Stimulated activated CD4-positive, alpha-beta T cell treated with anti-CD3 and anti-CD28 coated beads, Interleukin-4, amount 100 ng/mL, for 4 hours (primary cell): ENCODE measurements at regions not wholly inside any gene's neighbourhood (a gene's known extent, or its start where the extent isn't known, plus 50 kb on each side); places are given as distances from the start of the nearest gene placed in this dataset.

ENCODE experiments used
- DNase-seq, 2 experiments: peaks; one replicate each; pipeline ENCODE4 v3.0.0-alpha.2; 2020

DNA sequence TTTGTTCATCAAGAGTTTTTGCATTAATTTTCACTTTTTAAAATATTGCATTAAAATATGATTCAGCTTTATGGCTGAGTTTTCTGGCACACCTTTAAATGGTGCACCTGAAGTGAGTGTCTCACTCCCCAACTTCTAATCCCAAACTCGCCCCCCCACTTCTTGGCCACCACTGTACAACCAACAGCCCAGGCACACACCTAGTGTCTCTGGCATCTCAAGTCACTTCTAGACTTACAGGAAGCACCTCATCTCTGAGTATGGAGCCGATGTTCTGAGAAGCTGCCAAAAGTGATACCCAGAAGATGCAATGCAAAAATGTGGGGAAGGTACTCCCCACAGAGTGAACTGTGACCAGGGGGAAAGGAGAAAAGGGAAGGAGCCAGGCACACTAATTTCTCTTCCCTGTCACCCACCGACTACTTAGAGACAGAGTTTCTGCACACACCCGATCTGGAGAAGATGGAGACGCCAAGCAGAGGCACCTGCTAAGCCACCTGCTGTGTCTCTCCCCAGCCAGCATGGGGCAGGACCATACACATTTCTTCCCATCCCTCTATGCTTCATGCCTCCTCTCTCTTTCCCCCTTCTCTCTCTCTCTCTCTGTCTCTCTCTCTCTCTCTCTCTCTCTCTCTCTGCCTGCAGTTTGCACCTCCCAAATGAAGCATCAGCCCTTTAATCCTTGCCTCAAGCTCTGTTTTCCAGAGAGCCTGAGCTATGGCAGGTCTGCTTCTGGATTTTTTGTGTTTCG lies 155.3 kb upstream of the ZNF507 start:
- DNase-seq: no peak

DNA sequence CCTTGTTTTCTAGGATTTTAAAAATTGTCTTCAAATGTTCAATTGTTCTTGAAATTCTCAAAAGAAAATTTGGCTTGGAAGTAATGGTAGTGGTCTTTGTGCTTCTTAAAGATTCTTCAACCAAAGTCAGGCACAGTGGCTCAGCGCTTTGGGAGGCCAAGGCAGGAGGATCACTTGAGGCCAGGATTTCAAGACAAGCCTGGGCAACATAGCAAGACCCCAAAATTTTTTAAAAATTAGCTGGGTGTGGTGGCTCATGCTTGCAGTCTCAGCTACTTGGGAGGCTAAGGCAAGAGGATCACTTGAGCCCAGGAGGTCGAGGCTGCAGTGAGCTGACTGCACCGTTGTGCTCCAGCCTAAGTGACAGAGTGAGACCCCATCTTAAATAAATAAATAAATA lies 153.5 kb upstream of the ZNF507 start:
- no peak for DNase-seq

DNA sequence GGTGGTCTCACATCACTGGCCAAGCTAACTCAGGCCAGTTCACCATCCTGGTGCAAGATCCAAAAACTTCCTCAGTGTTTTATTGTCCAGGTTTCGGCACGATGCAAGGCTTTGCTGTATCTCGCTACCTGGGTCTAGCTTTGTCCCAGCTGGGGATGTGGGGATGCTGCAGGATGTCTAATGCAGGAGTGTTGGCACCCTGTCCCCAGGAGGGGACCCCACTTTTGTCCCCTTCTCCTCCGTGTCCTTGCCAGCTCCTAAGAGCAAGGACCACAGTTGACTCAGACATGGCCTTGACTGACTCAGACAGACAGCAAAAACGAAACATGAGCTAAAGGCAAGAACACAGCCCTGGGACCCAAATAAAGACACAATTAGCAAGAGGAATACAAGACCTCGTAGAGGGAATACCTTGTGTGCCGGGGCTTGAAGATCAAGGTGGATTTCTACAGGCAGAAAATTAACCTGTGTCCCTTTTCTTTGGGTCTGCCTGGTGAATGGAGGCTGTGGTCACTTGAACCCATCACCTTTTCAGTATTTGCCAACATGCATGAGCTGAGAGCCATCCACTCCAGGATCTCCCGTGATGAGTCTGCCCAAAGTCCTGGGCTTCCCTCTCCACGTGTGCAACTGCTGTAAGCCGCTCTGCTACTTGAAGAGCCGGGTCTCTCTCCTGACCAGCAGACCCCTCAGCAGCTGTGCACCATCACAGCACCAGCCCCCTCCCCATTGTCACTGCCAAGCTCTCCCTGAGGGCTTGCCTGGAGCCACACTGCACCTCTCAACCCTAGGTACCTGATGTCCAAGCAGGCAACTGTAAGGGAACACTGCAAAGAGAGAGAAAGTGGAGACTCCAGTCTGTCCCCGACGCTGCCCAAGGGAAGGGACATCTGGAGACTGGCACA lies 149.5 kb upstream of the ZNF507 start:
- DNase-seq: no peak

DNA sequence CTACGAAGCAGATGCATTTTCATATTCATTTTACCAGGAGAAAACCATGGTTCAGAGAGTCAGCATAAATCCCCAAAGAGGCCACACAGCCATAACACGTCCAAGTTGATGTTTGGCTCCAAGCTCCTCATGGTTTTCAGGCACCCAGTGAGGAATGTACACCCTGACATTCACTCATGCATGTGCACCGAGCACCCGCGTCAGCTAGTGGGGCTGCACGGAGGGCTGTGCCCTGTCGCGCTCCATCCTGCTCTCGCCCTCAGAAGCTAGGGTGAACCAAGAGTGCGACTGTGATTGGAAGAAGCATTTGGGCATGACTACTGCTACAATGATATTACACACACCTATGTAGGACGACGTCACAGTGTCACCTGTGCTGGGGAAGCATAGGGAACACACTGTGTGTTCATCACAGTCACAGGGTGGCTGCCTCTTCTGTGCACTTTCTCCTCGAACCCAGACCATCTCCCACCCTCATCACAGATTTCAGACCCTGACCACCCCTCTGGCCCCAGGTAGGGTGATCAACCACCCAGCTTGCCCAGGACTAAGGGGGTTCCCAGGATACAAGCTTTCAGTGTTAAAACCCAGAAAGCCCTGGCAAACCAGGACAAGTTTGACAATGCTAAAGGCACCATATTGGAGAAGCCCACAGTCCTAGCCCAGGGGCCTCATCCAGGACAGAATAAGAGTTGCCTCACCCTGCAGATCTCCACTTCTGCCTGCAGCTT lies 148.6 kb upstream of the ZNF507 start:
- DNase-seq: no peak

DNA sequence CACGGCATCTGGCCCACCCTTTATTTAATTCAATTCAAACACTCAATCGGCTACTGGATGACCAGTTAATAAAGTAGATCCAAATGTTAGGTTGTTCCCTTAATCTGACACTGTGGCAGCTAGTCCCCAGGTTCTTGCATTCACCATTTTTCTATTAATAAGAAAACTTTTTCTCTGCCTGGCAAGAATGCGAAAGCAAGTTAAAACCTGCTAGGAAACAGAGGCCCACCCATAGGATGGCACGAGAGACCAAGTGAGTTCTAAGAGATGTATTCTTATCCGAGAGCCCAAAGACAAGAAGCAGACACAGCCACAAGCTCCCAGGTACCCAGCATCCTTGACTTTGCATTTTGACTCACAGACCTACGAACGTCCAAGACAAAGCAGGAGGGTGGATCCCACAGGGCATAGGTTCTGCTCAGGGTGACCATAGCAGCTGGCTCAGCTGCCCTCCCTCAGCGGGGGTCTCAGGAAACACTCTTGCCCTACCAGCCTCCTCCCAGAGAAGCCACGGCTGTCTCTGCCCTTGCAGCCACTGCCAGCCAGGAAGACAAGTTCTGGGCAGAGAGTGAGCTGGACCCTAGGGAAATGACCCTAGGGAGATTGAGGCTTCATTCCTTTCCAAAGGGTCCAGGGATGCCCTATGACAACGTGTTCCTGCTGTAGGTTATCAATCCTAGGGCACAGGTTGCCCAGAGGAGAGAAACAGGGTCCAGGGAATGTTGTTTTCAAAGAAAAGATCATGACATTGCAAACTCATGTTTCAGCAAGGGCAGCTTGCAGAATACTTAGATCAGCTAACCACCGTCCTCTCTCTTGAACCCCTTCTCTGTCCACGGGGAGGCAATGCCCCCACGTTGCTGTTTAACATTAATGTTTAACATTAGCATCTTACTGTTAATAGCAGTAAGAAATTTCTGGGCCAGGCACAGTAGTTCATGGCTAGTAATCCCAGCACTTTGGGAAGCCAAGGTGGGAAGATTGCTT lies 147.2 kb upstream of the ZNF507 start:
- no peak for DNase-seq

DNA sequence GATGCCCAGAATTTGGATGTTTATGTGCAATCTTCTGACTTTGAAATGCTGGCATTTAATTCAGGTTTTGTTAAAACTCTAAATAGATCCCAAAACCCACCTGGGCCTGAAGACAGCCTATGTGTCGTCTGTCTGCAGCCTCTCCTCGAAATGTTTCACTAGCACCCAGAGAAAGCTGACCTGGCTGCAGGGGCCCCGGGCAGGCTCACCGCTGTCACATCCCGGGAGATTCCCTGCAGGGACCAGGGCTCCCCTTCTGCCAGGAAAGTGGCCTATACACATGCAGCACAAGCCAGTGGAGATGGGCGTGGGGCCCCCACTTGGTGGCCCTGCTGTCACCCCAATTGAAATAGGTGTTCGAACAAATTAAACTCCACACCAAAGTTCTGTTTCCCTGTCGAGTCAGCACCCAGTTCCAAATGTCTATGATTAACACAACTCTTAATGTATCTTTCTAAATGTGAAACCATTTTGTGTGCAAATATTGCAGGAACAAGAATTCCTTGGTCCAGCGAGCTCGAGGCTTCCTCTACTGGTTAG lies 145.8 kb upstream of the ZNF507 start:
- DNase-seq: no peak

DNA sequence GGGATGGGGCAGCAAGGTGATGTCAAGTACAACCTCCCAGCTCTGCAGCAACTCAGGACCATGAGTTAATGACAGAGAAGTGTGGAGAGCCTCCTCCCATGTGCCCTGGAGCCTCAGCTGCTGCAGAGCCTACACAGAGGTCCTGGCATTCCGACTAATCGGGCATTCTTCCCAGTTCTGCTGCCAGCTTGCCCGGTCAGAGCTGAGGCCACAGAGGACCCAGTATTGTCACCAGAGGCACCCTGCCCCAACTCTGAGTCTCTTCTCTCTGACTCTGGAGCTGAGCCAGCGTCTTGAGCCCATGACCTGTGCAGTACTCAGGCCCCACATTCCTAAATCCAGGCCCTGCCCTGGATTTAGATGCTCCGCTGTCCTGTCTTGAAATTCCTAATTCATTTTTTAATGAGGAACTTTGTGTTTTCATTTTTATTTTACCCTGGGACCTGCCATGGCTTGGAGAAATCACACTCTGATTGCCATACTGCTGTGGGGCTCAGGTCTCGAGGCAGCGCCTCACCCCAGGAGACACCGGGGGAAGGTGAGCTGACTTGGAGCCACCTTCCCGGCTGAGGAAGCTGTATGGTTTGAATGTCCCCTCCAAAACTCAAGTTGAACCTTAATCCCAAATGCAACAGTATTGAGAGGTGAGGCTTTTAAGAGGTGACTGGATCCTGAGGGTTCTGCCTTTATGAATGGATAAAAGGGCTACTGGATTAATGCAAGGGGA lies 144.9 kb upstream of the ZNF507 start:
- no peak for DNase-seq

DNA sequence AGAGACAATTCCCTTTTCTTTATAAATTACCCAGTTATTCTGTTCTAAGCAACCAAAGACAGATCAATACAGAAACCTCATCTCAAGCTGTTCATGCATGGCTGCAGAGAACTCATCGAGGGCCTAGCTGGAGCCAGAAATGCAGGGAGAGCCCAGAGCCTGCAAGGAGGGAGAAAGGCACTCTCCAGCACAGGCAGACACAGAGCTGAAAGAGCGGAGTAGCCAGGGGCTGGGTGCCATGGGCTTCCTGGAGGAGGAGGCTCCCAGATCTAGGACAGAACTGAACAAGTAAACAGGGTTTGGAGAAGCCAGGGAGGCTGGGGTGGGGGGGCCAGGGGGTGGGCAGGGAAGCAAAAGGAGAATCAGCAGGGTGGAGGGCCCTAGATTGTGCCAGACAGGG lies 144.2 kb upstream of the ZNF507 start:
- no peak for DNase-seq

DNA sequence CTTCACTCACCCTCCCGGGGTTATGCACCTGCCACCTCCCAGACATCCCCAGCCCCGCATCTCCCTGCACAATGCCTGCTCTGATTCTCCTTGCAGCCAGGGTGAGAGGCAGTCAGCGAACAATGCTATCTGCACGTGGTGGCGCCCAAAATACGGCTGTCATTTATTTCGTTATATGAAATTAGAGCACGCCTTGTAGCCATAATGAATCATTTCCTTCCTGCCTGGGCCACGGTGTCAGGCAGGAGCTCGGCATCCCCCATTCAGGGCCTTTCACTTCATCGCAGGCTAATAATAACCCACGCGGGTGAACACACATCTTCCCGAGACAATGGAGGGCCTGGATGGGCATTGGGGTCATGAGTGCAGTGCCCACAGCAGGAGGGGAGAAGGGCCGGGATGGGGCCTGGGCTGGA lies 143.8 kb upstream of the ZNF507 start:
- DNase-seq: peak in 1 of 2 experiments; percentile 1

DNA sequence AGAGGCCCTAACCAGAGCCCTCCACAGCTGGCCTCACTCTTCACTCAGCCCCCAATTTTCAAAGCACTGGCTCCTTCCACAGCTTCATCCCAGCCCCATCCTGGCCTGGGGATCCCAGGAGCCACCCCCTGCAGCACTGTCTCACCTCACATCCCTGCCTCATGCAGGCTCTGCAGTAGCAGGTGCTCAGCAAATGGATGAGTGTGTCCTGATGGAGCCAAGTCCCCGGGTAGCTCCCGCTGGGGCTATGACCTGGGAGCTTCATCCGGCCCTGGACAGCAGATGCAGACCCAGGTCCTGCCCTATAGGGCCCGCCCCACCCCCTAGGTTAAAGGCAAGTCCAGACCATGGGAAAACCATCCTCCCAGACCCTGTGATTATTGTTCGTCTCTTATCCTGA lies 143.2 kb upstream of the ZNF507 start:
- DNase-seq: no peak

DNA sequence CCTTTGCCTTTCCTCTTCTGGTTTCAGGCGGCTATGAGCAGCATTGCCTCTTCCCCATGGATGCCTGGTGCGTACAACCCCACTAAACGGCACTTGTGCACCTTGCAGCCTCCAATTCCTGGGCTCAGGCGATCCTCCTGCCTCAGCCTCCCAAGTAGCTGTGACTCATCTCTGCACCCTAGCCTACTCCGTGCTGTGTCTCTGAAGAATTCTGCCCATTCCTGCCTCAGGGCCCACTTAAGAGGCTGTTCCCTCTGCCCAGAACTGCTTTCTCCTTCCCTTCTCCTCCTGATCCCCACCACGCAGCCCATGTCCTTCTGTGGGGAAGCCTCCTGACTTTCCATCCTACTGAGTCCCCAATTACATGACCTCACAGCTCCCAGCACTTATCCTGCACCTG lies 142.2 kb upstream of the ZNF507 start:
- no peak for DNase-seq

DNA sequence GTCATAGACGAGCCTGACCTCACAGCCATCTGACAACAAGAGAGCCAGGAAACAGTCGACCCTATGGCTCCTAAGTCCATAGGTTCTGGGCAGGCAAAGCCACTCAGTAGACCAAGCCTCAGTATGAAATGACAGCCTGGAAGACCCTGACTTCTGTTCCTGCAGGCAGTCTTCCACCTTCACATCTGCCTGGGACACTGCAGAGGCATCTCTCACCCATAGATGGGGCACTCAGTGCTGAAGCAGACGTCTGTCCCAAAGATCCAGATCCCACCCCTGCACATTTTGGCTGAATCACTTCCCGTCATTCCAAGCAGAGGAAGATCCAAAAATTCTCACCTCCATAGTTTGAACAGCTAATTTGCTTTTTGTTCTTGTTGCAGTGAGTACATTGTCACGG lies 139.3 kb upstream of the ZNF507 start:
- no peak for DNase-seq

DNA sequence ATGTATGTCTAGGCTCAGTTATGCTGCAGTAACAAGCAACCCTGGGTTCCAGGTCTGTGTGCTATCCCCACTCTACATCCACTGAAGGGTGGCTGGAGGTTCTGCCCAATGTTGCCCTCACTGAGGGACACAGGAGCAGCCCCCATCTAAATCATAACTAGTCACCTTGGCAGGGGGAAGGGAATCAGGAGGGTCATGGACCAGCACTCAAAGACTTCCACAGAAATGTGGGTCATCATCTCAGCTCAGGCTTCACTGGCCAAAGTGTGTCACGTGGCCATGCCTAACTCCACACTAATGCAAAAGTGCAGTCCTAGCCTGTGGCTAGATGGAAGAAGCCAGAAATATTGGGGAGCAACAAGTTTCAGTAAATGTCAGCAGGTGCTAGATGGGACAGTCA lies 137.3 kb upstream of the ZNF507 start:
- no peak for DNase-seq

DNA sequence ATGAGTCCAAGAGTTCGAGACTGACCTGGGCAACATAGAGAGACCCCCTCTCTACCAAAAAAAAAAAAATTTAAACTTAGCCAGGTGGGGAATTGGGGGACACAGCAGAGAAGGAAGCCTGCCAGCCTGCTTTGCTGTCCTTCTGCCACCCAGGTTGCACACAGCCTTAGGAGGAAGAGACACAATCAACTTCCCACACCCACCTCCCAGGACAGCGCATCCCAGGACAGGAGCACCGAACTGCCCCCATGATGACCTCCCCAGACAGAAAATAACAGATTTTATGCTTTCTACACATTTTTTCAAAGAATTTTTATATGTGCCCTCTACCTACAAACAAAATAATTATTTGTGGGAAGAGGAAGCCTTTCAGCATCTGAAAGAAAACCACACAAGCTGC lies 126.0 kb upstream of the ZNF507 start:
- no peak for DNase-seq

DNA sequence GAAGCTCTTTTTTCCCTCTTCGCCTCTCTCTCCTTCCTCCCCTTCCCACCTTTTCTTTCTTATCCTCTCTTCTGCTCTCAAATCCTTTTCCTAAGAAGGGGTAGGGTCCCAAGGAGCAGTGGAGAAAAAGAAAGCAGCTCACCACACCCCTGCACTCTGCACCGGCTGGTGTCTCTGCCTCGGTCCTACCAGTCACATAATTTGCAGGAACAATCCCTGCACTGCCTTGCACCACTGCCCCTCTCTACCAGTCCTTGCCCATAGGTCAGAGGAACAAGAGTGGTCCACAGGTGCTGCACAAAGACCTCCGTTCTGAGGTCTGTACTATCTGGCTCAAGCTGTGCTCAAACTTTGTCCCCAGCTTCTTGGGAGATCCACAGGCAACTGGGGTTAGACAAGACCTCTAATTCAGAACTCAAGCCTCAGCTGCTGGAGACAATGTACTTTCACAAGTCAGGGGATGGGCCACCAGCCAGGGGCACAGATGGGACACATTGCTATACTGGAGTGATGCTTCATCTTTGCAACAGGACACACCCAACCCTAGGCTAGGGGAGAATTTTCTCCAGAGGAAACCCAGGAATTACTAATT lies 125.4 kb upstream of the ZNF507 start:
- DNase-seq: no peak

DNA sequence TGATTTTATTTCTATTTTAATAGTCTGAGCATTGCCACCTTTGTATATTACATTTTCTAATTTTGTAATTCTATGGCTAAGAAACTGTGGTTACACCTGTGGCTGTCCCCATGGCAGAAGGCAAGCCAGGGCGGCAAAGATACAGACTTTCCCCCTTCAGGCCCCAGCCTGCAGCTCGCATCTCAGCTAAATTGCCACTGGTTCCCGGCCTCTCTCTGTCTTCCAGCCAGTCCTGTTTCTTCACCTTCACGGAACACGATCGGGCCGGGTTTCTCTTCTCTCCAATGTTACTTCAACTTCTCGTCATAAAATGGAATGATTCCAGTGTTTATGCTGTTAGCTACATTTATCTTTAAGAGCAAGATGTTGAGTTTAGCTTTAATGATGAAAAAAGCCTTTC lies 124.5 kb upstream of the ZNF507 start:
- no peak for DNase-seq

DNA sequence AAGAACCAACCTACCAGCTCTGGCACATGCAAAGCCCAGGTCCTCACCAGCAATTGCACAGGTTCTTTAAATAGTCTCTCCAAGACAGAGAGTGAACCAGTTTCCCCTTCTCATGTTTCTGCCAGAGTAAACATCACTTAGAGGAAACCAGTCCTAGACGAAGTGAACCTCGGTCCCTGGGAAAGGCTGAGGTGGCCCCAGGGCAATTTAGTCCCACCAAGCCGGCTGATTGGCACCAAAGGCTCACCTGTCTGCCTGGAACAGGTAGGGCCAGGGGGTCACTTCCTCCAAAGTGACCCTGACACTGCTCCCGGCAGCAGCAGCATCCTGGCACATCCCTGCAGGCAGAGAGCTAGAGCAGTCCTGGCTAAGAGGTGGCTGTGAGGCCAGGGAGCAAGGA lies 122.9 kb upstream of the ZNF507 start:
- DNase-seq: no peak

DNA sequence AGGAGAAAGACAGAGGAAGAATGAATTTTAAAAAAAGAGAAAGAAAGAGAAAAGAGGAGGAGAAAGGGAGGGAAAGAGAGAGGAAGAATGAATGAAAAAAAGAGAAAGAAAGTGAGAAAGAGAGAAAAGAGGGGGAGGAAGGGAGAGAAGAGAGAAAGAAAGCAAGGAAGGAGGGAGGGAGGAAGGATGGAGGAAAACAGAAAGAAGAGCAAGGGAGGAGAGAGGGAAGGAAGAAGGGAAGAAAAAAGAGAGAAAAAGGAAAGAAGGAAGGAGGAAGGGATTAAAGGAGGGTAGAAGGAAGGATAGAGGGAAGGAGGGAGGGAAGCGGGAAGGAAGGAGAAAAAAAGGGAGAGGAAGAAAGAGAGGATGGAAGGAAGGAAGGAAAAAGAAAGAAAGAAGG lies 122.3 kb upstream of the ZNF507 start:
- no peak for DNase-seq

DNA sequence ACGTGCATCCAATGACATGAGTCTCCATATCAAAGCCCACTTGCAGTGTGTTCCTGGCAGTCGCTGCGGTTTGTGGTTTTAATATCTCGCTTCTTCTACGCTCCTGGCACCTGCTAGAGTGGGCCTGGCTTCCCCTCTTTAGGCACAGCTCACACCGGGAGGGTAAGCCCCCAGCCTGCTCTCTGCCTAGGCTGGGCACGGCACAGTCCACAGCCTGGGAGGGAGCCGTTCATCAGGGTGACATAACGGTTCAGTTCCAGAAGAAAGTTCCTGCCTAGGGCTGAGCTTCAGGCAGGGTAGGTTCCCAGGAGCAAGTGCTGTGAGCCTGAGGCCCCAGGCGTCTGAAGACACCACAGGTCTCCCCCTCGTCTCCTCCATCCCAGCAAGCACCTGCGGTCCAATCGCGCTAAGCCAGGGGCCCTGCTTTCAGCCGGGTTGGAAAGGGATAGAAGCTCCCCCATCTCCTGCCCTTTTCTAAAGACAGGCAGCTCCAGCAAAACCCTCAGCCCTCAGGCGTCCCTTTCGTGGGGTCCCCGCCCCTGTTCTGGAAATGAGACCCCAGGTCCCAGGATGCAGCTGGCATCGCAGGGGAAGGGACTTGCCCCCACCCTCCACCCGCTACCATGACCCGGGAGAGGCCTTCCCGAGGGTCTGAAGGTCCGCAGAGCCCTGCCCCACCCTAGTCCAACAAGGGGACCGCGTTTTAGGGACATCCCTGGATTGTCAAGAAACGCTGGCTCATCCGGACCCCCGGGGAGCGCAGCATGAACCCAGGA lies 121.6 kb upstream of the ZNF507 start:
- no peak for DNase-seq
